ENCODE measurements at regions not wholly inside any gene's neighbourhood (a gene's known extent, or its start where the extent isn't known, plus 50 kb on each side); places are given as distances from the start of the nearest gene placed in this dataset.
"Not testable (repeated sequence)": the region's sequence is repeated elsewhere in the genome, so short reads cannot be mapped to it uniquely, and the experiment has no call there.

DNA sequence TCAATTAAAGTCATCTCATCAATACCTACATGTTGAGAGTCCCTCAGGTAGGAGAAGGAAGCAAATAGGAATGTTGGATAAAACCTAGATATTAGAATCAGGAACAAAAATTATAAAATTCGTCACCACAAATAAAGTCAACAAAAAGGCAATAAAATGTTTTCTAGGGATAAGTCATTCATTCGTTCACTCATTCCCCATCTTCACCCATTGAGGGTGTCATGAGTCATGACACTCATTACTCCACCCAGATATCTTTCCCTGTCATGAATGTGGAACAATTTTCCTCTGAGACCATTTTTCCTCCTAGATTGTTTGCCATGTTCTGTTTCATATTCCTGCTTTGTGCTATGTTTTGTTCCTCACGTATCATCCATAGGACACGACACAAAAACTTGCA is 50.9 kb upstream of the OLIG3 start:
- no peak for DNase-seq (ENCODE audit: low read depth in 2 of 2)

DNA sequence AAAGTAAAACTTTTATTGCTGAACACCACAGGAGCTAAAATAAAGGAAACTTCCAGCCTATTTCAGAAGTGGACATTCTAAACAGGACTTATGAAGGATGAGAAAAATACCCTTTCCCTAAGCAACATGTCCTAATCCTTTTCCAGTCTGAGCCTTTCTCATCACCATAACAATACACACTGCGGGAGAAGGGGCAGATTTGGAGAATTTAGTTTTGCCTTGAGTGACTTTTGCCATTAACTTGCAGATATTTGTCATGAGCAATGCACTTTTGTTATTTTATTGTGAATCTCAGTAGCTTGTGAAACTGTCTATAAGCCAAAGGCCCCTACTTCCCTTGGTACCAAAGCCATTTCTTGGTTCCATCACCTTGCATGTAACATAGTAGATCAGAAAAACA is 53.0 kb upstream of the OLIG3 start:
- no peak for DNase-seq (ENCODE audit: low read depth in 2 of 2)

DNA sequence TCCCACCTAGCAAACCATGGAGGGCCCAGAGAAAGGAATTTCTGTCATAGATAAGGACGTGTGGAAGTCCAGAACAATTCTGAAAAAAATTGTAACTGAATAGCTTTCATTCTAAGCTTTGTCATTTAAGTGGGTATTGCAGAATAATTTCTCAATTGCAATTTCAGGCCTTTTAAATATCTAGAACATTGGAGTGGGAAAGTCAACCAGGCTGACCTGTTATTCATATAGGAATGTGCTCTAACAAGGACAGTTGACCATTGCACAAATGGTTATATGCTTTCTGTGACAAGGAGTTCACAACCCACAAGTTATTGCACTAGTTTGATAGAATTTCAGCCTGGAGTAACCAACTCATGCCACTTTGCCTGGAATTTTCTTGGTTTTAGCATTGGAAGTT is 53.4 kb upstream of the OLIG3 start:
- DNase-seq (ENCODE audit: low read depth in 2 of 2), result no peak

DNA sequence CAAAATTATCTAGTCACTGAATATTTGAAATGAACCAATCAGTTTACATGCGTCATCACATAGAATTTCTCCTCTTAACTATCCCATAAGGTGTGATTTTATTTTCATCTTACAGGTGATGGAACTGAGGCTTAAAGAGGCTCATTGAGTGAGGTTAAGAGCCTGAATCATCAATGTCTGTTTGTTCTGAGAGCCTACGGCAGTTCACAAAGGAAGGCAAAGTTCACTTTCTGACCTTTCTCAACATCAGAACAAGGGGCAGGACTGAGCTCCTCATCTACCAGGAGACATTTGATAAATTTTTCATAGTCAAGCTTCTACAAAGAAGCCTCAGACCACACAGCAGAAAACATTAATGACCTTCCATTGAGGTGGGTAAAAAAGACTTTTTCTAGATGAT is 54.9 kb upstream of the OLIG3 start:
- DNase-seq (ENCODE audit: low read depth in 2 of 2), result no peak

DNA sequence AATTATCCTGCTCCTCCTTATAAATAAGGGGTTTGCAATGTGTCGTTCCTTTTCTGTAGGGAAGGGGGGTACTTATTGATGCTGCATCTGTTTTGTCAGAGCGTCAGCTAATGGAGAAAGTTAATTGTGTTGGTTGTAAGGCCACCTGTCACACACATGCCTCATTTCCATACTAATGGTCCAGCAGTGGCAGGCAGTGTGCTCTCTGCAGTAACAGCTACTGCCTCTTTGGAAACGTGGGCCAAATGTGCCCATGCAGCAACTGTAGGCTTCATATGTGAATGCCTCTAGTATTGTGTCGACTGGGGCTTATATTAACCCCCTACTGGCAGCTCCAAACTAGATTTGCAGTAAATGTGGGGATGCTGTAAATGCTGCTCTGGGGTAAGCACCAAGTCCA is 56.3 kb upstream of the OLIG3 start:
- DNase-seq (ENCODE audit: low read depth in 2 of 2), result no peak

DNA sequence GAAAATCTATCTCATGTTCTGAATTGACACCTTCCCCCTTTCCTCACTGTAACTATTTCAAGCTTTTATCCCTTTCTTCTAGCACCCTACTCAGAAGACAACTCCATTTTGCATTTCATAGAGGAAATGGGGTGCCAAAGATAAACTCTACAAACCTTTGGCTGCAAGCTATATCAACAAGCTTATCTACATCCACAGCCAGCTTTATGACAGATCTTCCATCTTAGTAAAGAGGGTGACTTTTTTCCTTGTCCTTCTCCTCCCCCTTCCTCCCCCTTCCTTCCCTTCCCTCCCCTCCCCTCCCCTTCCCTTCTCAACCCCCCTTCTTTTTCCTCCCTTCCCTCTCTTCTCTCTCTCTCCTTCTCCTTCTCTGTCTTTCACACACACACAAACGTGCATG is 58.0 kb upstream of the OLIG3 start:
- DNase-seq (ENCODE audit: low read depth in 2 of 2), result no peak

DNA sequence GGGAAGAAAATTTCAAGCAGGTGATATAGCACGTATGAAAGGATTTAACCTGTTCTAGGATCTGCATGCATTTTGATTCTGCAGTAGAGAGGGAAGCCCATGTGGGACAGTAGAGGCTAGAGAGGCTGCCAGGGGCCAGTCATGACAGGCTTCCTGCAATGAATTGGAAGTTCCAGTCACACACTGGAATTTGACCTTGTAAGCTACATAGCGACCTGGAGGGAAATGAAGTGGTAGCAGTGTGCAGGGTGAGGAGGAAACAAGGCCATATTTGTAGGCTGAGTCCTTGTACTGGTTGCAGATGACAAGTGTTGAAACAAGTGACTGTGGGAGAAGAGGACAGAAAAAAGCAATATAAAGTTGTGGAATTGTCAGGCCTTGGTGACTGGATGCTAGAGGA is 58.6 kb upstream of the OLIG3 start:
- DNase-seq (ENCODE audit: low read depth in 2 of 2), result no peak

DNA sequence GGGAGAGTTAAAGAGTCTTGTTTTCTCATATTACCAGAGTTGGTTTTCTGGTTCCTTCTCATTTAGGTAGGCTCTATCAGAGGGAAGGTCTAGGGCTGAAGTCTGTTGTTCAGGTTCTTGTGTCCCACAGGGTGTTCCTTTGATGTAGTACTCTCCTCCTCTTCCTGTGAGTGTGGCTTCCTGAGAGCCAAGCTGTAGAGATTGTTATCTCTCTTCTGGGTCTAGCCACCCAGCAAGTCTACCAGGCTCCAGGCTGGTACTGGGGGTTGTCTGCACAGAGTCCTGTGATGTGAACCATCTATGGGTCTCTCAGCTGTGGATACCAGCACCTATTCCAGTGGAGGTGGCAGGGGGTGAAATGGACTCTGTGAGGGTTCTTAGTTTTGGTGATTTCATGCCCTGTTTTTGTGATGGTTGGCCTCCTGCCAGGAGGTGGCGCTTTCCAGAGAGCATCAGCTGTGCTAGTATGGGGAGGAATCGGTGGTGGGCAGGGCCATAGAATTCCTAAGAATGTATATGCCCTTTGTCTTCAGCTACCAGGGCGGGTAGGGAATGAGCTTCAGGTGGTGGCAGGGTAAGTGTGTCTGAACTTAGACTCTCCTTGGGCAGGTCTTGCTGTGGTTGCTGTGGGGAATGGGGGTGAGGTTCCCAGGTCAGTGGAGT is 65.5 kb upstream of the OLIG3 start:
- peak in 1 of 2 donors; percentile 4 for DNase-seq (ENCODE audit: low read depth in 2 of 2)

DNA sequence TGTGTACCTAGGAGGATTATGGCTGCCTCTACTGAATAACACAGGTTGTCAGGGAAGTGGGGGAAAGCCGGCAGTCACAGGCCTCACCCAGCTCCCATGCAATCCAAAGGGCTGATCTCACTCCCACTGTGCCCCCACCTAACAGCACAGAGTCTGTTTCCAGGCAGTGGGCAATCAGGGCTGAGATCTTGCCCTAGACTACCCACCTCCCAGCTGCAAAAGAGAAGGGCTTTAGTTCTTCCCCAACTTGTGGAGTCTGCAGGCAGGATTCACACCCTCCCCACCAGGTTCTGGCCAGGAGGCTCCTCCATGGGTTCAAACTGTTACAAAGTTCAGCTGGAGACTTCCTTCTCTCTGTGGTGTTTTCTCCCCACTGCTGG is 66.0 kb upstream of the OLIG3 start:
- DNase-seq (ENCODE audit: low read depth in 2 of 2), result no peak

DNA sequence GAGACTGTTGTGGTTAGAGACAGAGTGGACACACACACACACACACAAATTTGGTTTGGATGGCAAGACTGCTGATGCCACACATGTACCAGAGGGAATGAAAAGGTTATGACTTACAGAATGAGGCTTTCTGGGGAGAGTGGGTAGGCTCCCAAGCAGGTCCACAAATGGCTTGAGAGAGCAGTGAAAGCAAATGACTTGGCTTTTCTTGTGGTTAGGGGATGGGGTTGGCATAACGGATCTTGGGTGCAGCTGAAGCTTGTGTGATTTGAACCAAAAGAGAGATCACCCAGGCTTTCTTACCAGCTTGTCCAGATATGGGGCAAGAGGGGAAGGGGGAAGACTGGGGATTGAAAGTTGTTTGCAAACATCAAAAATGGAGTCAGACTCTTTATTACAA is 73.9 kb upstream of the OLIG3 start:
- DNase-seq (ENCODE audit: low read depth in 2 of 2), result no peak

DNA sequence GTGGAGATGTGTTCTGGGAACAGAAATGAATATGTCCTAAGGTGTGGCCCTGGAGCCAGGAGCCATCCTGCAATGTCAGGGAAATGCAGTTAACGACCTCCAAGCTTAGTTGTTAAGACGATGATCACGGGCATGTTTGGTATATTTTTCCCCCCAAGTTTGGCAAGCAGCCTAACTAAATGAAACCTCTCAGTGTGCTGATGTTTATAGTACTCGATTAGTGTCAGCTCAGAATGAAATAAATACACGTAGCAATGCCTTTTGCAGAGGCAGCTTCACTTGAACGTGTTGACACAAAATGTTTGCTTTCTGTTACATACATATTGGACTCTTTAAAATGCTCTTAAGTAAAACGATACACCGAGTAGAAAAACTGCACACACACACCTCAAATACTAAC is 76.2 kb upstream of the OLIG3 start:
- DNase-seq (ENCODE audit: low read depth in 2 of 2), result no peak

DNA sequence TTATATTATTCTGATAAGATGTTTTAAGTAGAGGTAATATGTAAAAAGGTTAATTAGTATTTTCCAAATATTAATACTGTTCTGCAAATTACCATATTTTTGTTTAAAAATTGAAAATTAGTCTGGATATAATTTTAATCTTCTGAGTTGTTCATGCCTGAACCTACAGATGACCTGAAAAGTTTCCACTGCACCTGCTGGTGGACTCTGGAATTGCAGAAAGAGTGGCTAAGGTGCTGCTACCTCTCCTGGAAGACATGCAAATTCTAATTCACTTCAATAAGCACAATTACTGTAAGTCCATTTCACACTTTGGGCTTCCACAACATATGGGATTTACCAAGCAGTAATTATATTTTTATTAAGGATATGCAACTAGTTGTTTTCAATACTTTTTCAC is 77.7 kb upstream of the OLIG3 start:
- DNase-seq (ENCODE audit: low read depth in 2 of 2), result peak in 1 of 2 donors; percentile 38

DNA sequence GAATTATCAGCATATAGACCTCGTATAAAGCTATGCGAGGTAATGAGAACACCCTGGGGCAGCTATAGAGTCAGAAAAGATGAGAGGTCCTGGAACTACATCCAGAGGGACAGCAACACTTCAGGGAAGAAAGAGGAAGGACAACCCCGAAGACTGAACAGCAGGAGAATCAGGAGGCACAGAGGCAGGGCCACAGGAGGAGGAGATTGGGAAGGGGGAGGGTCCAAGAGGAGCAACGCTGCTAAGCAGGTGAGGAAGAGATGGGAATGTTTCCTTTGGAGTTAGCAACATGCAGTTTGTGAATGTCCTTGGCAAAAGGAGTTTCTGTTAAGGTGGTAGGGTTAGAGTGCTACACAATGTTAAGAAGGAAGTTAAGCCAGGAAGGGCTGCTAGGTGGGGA is 79.5 kb upstream of the OLIG3 start:
- no peak for DNase-seq (ENCODE audit: low read depth in 2 of 2)

DNA sequence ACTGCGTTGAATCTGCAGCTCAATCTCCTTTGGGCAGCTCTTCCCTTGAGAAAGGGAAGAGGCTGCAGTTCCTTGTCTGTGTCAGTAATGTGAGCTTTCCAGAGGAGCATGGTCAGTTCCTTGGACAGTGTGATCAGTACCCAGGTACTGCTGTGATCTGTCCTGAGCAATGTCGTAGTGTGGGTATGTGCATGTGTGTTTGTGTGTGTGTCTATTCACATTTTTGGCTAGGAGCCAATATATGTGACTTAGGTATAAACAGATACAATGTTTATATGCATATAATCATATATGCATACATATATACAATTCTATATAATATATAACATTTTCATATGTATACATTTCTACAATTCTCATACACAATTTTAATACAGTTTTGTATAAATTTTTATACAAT is 85.4 kb upstream of the OLIG3 start:
- DNase-seq (ENCODE audit: low read depth in 2 of 2), result no peak

DNA sequence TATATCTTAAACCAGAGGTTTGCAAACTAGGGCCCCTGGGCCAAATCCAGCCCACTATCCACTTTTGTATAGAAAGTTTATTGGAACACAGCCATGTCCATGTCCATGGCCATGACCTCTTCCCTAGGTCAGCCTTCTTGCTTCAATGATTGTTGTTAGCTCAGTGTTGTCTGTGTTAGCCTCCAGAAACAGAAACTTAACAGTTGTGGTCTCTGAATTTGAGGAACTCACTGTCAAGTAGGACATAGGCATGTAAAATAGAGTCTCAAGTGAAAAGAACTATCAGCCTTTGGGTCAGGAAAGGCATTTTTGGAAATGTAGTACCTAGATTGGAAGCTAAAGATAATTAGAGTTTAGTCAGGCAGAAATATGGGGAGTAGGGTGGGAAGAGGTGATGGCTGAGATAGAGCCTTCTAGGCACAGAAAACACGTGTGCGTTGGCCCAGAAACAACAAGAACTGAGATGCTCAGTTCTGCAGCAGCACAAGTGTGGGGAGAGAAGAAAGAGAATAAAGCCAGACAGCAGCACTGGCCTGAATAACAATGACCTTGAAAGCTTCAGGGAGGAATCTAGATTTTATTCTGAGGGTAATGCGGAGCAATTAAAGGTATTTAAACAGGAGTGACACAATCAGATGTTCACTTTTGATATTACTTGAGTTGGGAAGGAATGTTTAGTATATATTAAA is 87.0 kb upstream of the OLIG3 start:
- no peak for DNase-seq (ENCODE audit: low read depth in 2 of 2)

DNA sequence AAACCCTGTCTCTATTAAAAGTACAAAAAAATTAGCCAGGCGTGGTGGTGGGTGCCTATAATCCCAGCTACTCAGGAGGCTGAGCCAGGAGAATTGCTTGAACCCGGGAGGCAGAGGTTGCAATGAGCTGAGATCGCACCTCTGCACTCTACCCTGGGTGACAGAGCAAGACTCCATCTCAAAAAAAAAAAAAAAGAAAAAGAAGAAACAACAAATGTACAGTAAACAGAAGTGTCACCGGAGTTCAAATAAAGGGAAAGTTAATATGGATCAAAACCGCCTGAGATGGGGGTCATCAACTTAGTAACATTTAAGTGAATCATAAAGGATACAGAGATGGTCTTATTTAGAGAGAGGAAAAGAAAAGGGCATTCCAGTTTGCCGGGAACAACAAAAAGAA is 89.3 kb upstream of the OLIG3 start:
- not testable (repeated sequence) for DNase-seq (ENCODE audit: low read depth in 2 of 2)

DNA sequence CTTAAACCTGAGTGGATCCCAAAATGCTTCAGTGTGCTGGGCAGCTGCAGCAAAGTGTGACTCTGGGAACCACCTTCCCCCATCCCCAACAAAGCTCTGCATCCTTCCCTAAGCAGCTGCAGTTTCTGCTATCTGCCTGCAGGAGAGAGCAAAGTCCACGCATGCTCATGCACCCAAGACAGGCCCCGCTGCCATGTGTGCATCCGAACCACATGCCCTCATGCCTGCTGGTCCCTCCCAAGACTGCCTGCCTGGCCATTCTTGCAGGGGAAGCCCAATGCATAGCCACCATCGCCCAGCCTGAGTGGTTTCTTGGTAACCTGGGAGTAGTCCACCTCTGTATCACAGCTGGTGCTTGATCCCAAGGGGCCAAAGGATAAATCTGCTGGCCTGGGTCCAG is 94.3 kb upstream of the OLIG3 start:
- DNase-seq (ENCODE audit: low read depth in 2 of 2), result no peak

DNA sequence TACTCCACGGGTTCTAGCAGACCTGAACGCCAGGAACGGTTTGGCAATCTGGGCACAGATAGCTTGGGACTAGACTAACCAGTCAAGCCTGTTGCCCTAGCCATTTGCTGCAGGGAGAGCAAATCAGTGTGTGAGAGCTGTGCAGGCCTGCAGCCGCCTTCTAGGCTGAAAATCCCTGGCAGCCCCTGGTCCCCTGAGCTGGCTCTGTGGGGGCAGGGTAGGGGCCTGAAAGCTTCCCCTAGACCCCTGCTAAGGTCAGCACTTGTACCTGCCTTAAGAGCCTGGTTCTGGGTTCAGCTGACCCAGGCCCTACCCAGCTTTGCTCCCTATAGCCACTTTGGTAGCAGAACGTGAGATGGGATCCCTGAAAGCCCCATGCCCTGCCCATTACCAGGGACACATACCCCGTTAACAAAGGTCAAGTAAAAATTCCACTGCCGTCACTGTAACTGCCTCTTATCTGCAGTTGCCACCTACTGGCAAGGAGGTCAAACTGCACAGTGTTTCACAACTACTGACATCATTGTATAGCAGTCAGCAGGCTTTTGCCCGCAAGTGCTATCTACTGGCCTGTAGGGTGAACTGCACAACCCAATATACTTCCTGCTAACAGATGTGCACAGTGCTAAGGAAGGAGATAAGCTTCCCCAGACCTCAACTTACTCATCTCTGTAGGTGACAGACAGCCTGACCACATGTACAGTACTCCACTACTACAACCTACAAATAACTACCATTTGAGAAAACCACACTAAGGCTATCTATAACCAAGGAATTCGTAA is 95.1 kb upstream of the OLIG3 start:
- DNase-seq (ENCODE audit: low read depth in 2 of 2), result peak; percentile 15 to 36

DNA sequence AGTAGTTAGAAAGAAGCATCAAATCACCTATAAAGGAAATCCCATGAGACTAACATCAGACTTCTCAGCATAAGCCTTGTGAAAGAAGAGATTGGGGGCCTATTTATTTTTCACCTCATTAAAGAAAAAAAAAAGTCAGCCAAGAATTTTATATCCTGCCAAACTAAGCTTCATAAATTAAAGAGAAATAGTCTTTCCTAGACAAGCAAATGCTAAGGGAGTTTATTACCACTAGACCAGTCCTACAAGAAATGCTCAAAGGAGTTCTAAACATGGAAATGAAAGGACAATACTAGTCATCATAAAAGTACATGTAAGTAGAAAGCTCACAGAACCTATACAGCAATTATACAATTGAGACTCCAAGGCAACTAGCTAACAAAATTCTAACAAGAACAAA is 96.5 kb upstream of the OLIG3 start:
- DNase-seq (ENCODE audit: low read depth in 2 of 2), result no peak

DNA sequence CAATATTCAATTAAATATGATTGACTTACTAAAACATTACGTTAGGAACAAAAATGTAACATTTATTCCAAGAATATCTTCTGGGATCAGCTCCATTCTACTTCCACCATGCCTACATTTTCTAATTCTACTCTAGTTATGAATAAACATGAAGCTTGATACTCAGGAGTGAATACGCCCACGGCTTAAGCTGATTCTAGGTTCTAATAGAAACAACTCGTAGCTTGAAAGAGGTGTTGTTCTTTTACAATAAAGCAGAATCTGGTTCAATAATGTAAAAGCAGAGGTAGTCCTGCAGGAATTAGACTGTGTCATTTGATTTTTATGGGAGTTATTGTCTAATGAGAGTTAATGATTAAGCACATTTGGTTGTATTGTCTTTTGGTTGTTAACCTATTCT is 107.3 kb upstream of the OLIG3 start:
- DNase-seq (ENCODE audit: low read depth in 2 of 2), result no peak

DNA sequence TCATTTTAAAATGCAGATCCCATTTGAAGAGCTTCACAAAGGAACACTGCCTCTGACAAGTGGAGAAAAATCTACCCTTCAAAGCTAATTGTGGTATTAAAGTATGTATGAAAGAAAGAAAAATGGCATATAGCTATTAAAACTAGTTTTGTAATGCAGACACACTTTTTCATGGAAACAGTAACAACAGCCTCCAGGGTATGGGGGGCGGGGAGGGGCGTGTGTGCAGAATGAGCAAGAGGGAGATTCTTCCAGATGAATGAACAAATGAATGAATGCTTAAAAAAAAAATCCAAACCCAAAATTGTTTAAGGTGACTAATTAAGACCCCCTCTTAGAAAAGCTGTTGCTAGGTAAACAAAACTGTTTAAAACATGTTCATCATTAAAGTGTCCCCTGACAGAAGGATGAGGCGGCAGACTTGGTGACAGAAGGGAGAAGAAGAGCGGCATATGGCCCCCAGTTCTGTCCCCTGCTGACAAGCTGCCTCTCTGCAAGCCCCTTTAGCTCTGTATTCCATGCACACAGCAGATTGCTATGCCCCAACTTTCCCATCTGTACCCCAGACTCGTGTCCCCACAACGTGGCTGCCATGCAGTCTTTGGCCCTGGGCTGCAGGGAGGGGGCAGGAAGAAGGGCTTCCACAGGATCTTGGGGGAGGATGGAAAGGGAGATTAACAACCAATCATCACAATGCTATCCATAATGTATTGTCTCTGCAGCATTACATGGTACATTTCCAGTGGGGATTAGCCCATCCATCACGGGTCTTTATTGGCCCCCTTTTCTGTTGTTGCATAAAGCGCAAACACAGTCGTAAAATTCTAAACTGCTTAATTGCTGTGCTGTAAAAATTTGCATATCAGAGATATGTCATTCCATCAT is 108.4 kb upstream of the OLIG3 start:
- DNase-seq (ENCODE audit: low read depth in 2 of 2), result no peak

DNA sequence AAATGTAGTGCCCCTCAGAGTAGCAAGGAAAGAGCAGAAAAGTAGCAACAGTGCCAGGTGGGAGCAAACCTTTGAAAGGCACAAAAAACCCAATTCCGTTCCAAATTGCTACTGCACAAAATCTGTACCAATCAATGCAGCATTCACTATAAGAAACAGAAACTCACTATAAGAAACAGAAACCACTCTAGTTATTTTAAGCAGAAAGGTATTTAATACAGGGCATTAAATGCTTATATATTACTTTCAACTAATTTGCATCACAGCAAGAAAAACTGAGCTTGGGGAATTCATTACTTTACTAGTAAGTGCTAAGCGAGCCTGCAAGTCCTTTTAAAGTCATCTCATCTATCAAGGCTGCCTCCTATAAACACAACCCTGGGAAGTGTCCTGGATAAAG is 116.5 kb upstream of the OLIG3 start:
- DNase-seq (ENCODE audit: low read depth in 2 of 2), result no peak

Measured in activated CD8-positive, alpha-beta memory T cell treated with anti-CD3 and anti-CD28 coated beads for 4 hours (primary cell).